ENCODE measurements at regions not wholly inside any gene's neighbourhood (a gene's known extent, or its start where the extent isn't known, plus 50 kb on each side); places are given as distances from the start of the nearest gene placed in this dataset.

- no peak for TF ChIP-seq CTCF (IDR thresholded peaks at IDR 0.05; ENCODE audit: extremely low read depth, missing control alignments)
- DNase-seq (ENCODE audit: low spot score): no peak
Observed at GRCh38 chr2:67043781-67044478, 353.2 kb upstream of the ETAA1 start.

- no peak for TF ChIP-seq CTCF (IDR thresholded peaks at IDR 0.05; ENCODE audit: extremely low read depth, missing control alignments)
- no peak for DNase-seq (ENCODE audit: low spot score)
Observed at GRCh38 chr2:67046591-67046990, 350.5 kb upstream of the ETAA1 start.

GRCh38 chr2:67048314-67048713 lies 348.8 kb upstream of the ETAA1 start:
- DNase-seq (ENCODE audit: low spot score): no peak
- TF ChIP-seq CTCF (IDR thresholded peaks at IDR 0.05; ENCODE audit: extremely low read depth, missing control alignments): no peak

GRCh38 chr2:67050622-67051021 lies 346.5 kb upstream of the ETAA1 start:
- TF ChIP-seq CTCF (IDR thresholded peaks at IDR 0.05; ENCODE audit: extremely low read depth, missing control alignments): no peak
- no peak for DNase-seq (ENCODE audit: low spot score)

- DNase-seq (ENCODE audit: low spot score): no peak
- no peak for TF ChIP-seq CTCF (IDR thresholded peaks at IDR 0.05; ENCODE audit: extremely low read depth, missing control alignments)
Observed at GRCh38 chr2:67054728-67055127, 342.4 kb upstream of the ETAA1 start.

GRCh38 chr2:67055387-67056304 lies 341.5 kb upstream of the ETAA1 start:
- TF ChIP-seq CTCF (IDR thresholded peaks at IDR 0.05; ENCODE audit: extremely low read depth, missing control alignments): no peak

GRCh38 chr2:67057123-67057522 lies 340.0 kb upstream of the ETAA1 start:
- no peak for TF ChIP-seq CTCF (IDR thresholded peaks at IDR 0.05; ENCODE audit: extremely low read depth, missing control alignments)

More at GRCh38 chr2:67055387-67056304, 341.5 kb upstream of the ETAA1 start:
- no peak for DNase-seq (ENCODE audit: low spot score)

More at GRCh38 chr2:67057123-67057522, 340.0 kb upstream of the ETAA1 start:
- DNase-seq (ENCODE audit: low spot score): no peak
